KMS-11 (cell line): ENCODE measurements at regions not wholly inside any gene's neighbourhood (a gene's known extent, or its start where the extent isn't known, plus 50 kb on each side); places are given as distances from the start of the nearest gene placed in this dataset.
"Not testable (repeated sequence)": the region's sequence is repeated elsewhere in the genome, so short reads cannot be mapped to it uniquely, and the experiment has no call there.

Experiments used
- H2AFZ ChIP-seq: fragments of 200-600 bp; sonication (generic); 2 replicates; pipeline ENCODE4 v1.6.1; 2016; ENCODE audit warnings: antibody characterized with exemption, mixed run types, low read depth
- H3K27ac ChIP-seq: fragments of 200-600 bp; sonication (generic); 2 replicates; pipeline ENCODE4 v1.6.1; 2016; ENCODE audit warnings: mild to moderate bottlenecking, mixed run types
- H3K27me3 ChIP-seq: fragments of 200-600 bp; sonication (generic); 2 replicates; pipeline ENCODE4 v1.6.1; 2017; ENCODE audit warnings: mild to moderate bottlenecking, low read depth, mixed run types, moderate library complexity; ENCODE audit not compliant: insufficient read depth
- H3K36me3 ChIP-seq: fragments of 200-600 bp; sonication (generic); 2 replicates; pipeline ENCODE4 v1.6.1; 2017; ENCODE audit warnings: mild to moderate bottlenecking, mixed run types; ENCODE audit not compliant: insufficient read depth
- H3K4me1 ChIP-seq: fragments of 200-600 bp; sonication (generic); 2 replicates; pipeline ENCODE4 v1.6.1; 2016; ENCODE audit warnings: mild to moderate bottlenecking, low read depth, mixed run types; ENCODE audit not compliant: poor library complexity, severe bottlenecking
- H3K4me2 ChIP-seq: fragments of 200-600 bp; sonication (generic); 2 replicates; pipeline ENCODE4 v1.7.0; 2016; ENCODE audit warnings: mild to moderate bottlenecking, mixed run types
- H3K4me3 ChIP-seq: fragments of 200-600 bp; sonication (generic); IDR thresholded peaks from 2 replicates; pipeline ENCODE4 v1.6.1; 2017; ENCODE audit warnings: low read depth, low read length, mixed read lengths; ENCODE audit not compliant: insufficient read depth
- H3K79me2 ChIP-seq: fragments of 200-600 bp; sonication (generic); 2 replicates; pipeline ENCODE4 v1.6.1; 2016; ENCODE audit warnings: low read depth, mixed run types; ENCODE audit not compliant: insufficient read depth
- H3K9ac ChIP-seq: fragments of 200-600 bp; sonication (generic); 2 replicates; pipeline ENCODE4 v1.6.1; 2016; ENCODE audit warnings: mild to moderate bottlenecking, mixed run types
- H4K20me1 ChIP-seq: fragments of 200-600 bp; sonication (generic); 2 replicates; pipeline ENCODE4 v1.6.1; 2016; ENCODE audit warnings: mild to moderate bottlenecking, mixed run types; ENCODE audit not compliant: insufficient read depth

DNA sequence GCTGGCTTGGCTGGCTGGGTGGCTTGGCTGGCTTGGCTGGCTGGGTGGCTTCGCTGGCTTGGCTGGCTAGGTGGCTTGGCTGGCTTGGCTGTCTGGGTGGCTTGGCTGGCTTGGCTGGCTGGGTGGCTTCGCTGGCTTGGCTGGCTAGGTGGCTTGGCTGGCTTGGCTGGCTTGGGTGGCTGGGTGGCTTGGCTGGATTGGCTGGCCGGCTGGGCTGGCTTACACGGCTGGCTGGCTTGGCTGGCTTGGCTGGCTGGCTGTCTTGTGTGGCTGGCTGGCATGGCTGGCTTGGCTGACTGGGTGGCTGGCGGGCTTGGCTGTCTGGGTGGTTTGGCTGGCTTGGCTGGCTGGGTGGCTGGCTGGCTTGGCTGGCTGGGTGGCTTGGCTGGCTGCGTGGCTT, 437.0 kb downstream of the GOLGA6L6 start:
- not testable (repeated sequence) for H3K27me3 ChIP-seq, H4K20me1 ChIP-seq, H3K27ac ChIP-seq, H3K4me3 ChIP-seq, H3K79me2 ChIP-seq, H3K36me3 ChIP-seq, H3K4me1 ChIP-seq, H2AFZ ChIP-seq, H3K9ac ChIP-seq, H3K4me2 ChIP-seq

DNA sequence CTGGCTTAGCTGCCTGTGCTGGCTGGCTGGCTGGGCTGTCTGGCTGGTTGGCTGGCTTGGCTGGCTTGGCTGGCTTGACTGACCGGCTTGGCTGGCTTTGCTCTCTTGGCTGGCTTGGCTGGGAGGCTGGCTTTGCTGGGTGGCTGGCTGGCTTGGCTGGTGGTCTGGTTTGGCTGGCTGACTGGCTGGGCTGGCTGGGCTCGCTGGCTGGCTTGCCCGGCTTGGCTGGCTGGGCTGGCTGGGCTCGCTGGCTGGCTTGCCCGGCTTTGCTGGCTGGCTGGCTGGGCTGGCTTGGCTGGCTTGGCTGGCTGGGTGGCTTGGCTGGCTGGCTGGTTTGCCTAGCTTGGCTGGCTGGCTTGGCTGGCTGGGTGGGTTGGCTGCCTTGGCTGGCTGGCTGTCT, 438.7 kb downstream of the GOLGA6L6 start:
- not testable (repeated sequence) for H3K27me3 ChIP-seq, H3K4me3 ChIP-seq, H3K79me2 ChIP-seq, H3K4me1 ChIP-seq, H3K9ac ChIP-seq, H2AFZ ChIP-seq, H3K27ac ChIP-seq, H3K4me2 ChIP-seq, H3K36me3 ChIP-seq, H4K20me1 ChIP-seq

DNA sequence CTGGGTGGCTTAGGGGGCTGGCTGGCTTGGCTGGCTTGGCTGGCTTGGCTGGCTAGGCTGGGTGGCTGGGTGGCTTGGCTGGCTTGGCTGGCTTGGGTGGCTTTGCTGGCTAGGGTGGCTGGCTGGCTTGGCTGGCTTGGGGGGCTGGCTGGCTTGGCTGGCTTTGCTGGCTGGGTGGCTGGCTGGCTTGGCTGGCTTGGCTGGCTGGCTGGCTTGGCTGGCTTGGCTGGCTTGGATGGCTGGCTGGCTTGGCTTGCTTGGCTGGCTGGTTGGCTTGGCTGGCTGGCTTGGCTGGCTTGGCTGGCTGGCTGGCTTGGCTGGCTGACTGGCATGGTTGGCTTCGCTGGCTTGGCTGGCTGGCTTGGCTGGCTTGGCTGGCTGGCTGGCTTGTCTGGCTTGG, 439.4 kb downstream of the GOLGA6L6 start:
- H3K79me2 ChIP-seq, H3K27me3 ChIP-seq, H3K36me3 ChIP-seq, H3K4me2 ChIP-seq, H3K27ac ChIP-seq, H3K4me3 ChIP-seq, H3K4me1 ChIP-seq, H2AFZ ChIP-seq, H3K9ac ChIP-seq, H4K20me1 ChIP-seq: not testable (repeated sequence)

DNA sequence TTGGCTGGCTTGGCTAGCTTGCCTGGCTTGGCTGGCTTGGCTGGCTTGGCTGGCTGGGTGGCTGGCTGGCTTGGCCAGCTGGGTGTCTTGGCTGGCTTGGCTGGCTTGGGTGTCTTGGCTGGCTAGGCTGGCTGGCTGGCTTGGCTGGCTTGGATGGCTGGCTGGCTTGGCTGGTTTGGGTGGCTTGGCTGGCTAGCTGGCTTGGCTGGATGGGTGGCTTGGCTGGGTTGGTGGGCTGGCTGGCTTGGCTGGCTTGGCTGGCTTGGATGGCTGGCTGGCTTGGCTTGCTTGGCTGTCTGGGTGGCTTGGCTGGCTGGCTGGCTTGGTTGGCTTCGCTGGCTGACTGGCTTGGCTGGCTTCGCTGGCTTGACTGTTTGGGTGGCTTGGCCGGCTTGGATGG, 440.3 kb downstream of the GOLGA6L6 start:
- H3K4me3 ChIP-seq, H3K9ac ChIP-seq, H3K79me2 ChIP-seq, H3K36me3 ChIP-seq, H3K27me3 ChIP-seq, H3K27ac ChIP-seq, H4K20me1 ChIP-seq, H3K4me1 ChIP-seq, H3K4me2 ChIP-seq, H2AFZ ChIP-seq: not testable (repeated sequence)

DNA sequence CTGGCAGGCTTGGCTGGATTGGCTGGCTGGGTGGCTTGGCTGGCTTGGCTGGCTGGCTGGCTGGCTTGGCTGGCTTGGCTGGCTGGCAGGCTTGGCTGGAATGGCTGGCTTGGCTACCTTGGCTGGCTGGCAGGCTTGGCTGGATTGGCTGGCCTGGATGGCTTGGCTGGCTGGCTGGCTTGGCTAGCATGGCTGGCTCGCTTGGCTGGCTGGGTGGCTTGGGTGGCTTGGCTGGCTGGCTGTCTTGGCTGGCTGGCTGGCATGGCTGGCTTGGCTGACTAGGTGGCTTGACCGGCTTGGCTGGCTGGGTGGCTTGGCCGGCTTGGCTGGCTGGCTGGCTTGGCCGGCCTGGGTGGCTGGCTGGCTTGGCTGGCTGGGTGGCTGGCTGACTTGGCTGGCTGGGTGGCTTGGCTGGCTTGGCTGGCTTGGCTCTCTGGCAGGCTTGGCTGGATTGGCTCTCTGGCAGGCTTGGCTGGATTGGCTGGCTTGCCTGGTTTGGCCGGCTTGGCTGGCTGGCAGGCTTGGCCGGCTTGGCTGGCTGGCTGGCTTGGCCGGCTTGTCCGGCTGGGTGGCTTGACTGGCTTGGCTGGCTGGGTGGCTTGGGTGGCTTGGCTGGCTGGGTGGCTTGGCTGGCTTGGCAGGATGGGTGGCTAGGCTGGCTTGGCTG, 440.9 kb downstream of the GOLGA6L6 start:
- not testable (repeated sequence) for H3K79me2 ChIP-seq, H3K27me3 ChIP-seq, H2AFZ ChIP-seq, H3K36me3 ChIP-seq, H3K27ac ChIP-seq, H4K20me1 ChIP-seq, H3K4me3 ChIP-seq, H3K4me1 ChIP-seq, H3K4me2 ChIP-seq, H3K9ac ChIP-seq

DNA sequence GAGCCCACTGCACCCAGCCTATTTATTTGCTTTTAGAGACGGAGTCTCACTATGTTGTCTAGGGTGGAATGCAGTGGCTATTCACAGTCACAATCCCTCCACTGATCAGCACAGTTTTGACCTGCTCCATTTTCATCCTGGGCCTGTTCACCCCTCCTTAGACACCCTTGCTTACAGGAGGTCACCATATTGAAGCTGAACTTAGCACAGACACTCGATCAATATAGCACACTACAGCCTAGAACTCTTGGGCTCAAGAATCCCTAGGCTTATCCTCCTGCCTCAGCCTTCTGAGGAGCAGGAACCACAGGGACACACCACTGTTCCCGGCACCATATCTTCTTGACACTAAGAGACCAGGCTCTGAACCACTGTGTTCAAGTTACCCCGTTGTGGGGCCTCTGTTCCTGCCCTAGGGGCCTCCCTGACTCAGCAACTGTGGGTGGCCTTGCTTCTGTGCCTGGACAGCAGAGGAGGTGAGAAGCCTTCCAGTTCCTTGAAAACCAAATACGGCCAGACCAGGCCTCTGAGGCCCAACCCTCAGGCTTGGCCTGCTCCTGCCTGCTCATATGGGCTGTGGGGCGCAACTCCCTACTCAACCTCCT, 445.8 kb downstream of the GOLGA6L6 start:
- H4K20me1 ChIP-seq, H3K79me2 ChIP-seq, H2AFZ ChIP-seq, H3K4me2 ChIP-seq, H3K4me3 ChIP-seq, H3K9ac ChIP-seq, H3K27ac ChIP-seq, H3K4me1 ChIP-seq, H3K36me3 ChIP-seq, H3K27me3 ChIP-seq: not testable (repeated sequence)

DNA sequence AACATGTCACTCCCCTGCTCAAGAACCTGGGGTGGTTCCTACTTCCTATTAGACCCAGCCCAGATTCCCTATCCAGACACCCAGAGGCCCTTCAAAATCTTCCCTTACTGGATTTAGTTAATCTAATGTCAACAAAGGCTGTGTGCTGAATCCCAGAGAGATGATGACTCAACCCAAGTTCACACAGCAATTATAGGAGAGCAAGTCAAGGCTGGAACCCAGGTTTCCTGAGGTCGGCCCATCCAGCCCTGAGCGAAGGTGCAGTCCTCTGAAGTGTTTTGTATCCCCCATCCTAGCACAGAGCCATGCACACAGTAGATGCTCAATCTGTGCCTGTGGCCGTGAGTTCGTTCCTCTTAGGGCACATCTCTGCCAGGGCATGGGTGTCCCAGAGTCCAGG, 452.1 kb downstream of the GOLGA6L6 start:
- H3K4me1 ChIP-seq, H3K79me2 ChIP-seq, H3K27ac ChIP-seq, H4K20me1 ChIP-seq, H3K4me2 ChIP-seq, H3K4me3 ChIP-seq, H2AFZ ChIP-seq, H3K36me3 ChIP-seq, H3K9ac ChIP-seq, H3K27me3 ChIP-seq: not testable (repeated sequence)

DNA sequence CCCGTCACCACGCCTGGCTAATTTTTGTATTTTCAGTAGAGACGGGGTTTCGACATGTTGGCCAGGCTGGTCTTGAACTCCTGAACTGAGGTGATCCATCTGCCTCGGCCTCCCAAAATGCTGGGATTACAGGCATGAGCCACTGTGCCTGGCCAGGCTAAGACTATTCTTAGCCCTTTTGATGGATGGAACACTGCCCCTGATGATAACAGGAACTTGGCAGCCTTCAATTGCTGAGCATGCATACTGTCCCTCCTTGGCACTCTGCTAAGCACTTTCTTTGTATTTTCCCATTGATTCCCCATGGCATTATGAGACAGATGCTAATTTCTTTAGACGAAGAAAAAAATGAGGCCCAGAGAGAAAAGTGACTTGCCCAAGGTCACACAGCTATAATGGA, 457.6 kb downstream of the GOLGA6L6 start:
- not testable (repeated sequence) for H2AFZ ChIP-seq, H3K4me2 ChIP-seq

DNA sequence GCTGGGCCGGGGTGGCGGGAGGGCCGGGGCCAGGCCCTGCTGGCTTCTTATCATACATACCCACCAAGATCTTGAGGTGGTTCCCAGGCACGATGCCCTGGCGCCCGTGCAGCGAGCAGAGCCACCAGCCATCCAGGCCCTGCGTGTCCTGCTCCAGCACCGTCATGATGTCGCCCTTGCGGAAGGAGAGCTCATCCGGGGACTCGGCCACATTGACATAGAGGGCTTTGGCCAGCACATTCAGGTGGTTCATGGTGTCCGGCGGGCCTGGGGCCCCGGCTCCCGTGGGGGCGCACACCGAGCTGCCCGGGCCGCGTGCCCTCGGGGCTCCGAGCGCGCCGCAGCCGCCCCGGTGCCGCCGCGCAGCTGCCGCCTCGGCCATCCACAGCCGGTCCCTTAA, 467.5 kb downstream of the GOLGA6L6 start:
- H4K20me1 ChIP-seq, H3K27me3 ChIP-seq, H3K4me3 ChIP-seq, H3K4me2 ChIP-seq, H3K79me2 ChIP-seq, H3K4me1 ChIP-seq, H3K36me3 ChIP-seq, H3K27ac ChIP-seq, H2AFZ ChIP-seq, H3K9ac ChIP-seq: not testable (repeated sequence)

More for the DNA sequence above, 457.6 kb downstream of the GOLGA6L6 start:
- H3K27me3 ChIP-seq, H3K4me3 ChIP-seq, H3K79me2 ChIP-seq, H4K20me1 ChIP-seq, H3K9ac ChIP-seq, H3K27ac ChIP-seq, H3K36me3 ChIP-seq, H3K4me1 ChIP-seq: not testable (repeated sequence)

DNA sequence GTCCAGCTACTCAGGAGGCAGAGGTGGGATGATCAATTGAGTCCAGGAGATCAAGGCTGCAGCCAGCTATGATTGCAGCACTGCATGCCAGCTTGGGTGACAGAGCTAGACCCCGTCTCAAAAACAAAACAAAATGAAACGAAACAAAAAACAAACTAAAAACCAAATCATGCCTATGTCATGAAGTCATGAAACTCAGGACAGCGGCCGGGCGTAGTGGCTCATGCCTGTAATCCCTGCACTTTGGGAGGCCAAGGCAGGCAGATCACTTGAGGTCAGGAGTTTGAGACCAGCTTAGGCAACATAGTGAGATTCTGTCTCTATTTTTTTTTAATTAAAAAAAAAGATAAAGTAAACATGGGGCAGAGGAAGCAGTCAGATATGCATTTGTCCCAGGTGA, 472.6 kb downstream of the GOLGA6L6 start:
- H3K27ac ChIP-seq, H3K4me2 ChIP-seq, H3K4me3 ChIP-seq, H3K4me1 ChIP-seq, H4K20me1 ChIP-seq, H3K9ac ChIP-seq, H3K36me3 ChIP-seq, H3K79me2 ChIP-seq, H3K27me3 ChIP-seq, H2AFZ ChIP-seq: not testable (repeated sequence)
